HUES48 (cell line): ENCODE measurements at regions not wholly inside any gene's neighbourhood (a gene's known extent, or its start where the extent isn't known, plus 50 kb on each side); places are given as distances from the start of the nearest gene placed in this dataset.
"Not testable (repeated sequence)": the region's sequence is repeated elsewhere in the genome, so short reads cannot be mapped to it uniquely, and the experiment has no call there.

Experiments used
- H3K27ac ChIP-seq: one replicate; pipeline ENCODE4 v1.7.0; 2013; ENCODE audit warnings: low read depth, low read length, inconsistent platforms
- H3K27me3 ChIP-seq: 2 replicates; pipeline ENCODE4 v1.6.1; 2013; ENCODE audit warnings: mild to moderate bottlenecking, low read length; ENCODE audit not compliant: control insufficient read depth, insufficient read depth
- H3K36me3 ChIP-seq: 2 replicates; pipeline ENCODE4 v1.6.1; 2013; ENCODE audit warnings: low read length; ENCODE audit not compliant: control insufficient read depth, insufficient read depth
- H3K4me1 ChIP-seq: 2 replicates; pipeline ENCODE4 v1.6.1; 2013; ENCODE audit warnings: mild to moderate bottlenecking, low read length; ENCODE audit not compliant: control insufficient read depth, insufficient read depth
- H3K4me3 ChIP-seq: 2 replicates; pipeline ENCODE4 v1.5.1; 2013; ENCODE audit warnings: mild to moderate bottlenecking, low read depth, low read length
- H3K9ac ChIP-seq: 2 replicates; pipeline ENCODE4 v1.6.1; 2013; ENCODE audit warnings: mild to moderate bottlenecking, low read depth, low read length, moderate library complexity
- H3K9me3 ChIP-seq: 2 replicates; pipeline ENCODE4 v1.6.1; 2013; ENCODE audit warnings: low read length; ENCODE audit not compliant: control insufficient read depth, insufficient read depth

- no peak overlapping the region for H3K27ac ChIP-seq
- H3K4me1 ChIP-seq, result no peaks in the 10 kb centered on the region
- no peak overlapping the region for H3K4me3 ChIP-seq
Measured at GRCh38 chr7:86372262-86372661, 271.4 kb upstream of the GRM3 start.

GRCh38 chr7:86366946-86367345 is 276.8 kb upstream of the GRM3 start:
- no peak overlapping the region for H3K27ac ChIP-seq
- H3K4me3 ChIP-seq, result no peak overlapping the region
- no peaks in the 10 kb centered on the region for H3K36me3 ChIP-seq
- no peak overlapping the region for H3K9ac ChIP-seq
- H3K27me3 ChIP-seq, result no peaks in the 10 kb centered on the region
- no peaks in the 10 kb centered on the region for H3K9me3 ChIP-seq
- peaks cover 7% of the 10 kb centered on the region for H3K4me1 ChIP-seq

More at GRCh38 chr7:86372262-86372661, 271.4 kb upstream of the GRM3 start:
- H3K9me3 ChIP-seq, result peaks cover 17% of the 10 kb centered on the region
- H3K9ac ChIP-seq, result no peak overlapping the region
- H3K27me3 ChIP-seq, result no peaks in the 10 kb centered on the region
- H3K36me3 ChIP-seq, result no peaks in the 10 kb centered on the region

- peaks cover 17% of the 10 kb centered on the region for H3K4me1 ChIP-seq
Measured at GRCh38 chr7:86340407-86340806, 303.3 kb upstream of the GRM3 start.

GRCh38 chr7:86339051-86339450 is 304.7 kb upstream of the GRM3 start:
- H3K27me3 ChIP-seq, result no peaks in the 10 kb centered on the region
- peaks cover 17% of the 10 kb centered on the region for H3K4me1 ChIP-seq

More at GRCh38 chr7:86340407-86340806, 303.3 kb upstream of the GRM3 start:
- not testable (repeated sequence) for H3K36me3 ChIP-seq, H3K4me3 ChIP-seq, H3K27me3 ChIP-seq, H3K27ac ChIP-seq, H3K9me3 ChIP-seq, H3K9ac ChIP-seq

GRCh38 chr7:86328801-86329433 is 314.8 kb upstream of the GRM3 start:
- Histone ChIP-seq H3K4me1 (peaks cover 21% of the 10 kb centered on the region), H3K9me3 (no peaks in the 10 kb centered on the region), H3K4me3 (peak overlapping the region; percentile 34; the same call in 1 of the 2 replicates), H3K9ac (no peak overlapping the region), H3K27me3 (no peaks in the 10 kb centered on the region), H3K36me3 (no peaks in the 10 kb centered on the region), H3K27ac (peak overlapping the region; percentile 71)

More at GRCh38 chr7:86339051-86339450, 304.7 kb upstream of the GRM3 start:
- Histone ChIP-seq H3K36me3 (no peaks in the 10 kb centered on the region), H3K9ac (no peak overlapping the region), H3K27ac (peak overlapping the region; percentile 36), H3K9me3 (no peaks in the 10 kb centered on the region), H3K4me3 (no peak overlapping the region)

GRCh38 chr7:86326847-86327246 is 316.9 kb upstream of the GRM3 start:
- Histone ChIP-seq H3K9me3 (no peaks in the 10 kb centered on the region), H3K9ac (no peak overlapping the region), H3K27ac (no peak overlapping the region), H3K4me1 (peaks cover 21% of the 10 kb centered on the region), H3K27me3 (no peaks in the 10 kb centered on the region), H3K4me3 (no peak overlapping the region), H3K36me3 (no peaks in the 10 kb centered on the region)

GRCh38 chr7:86320889-86321288 is 322.8 kb upstream of the GRM3 start:
- H3K9ac ChIP-seq, result no peak overlapping the region
- peaks cover 9% of the 10 kb centered on the region for H3K4me1 ChIP-seq
- H3K9me3 ChIP-seq, result no peaks in the 10 kb centered on the region
- H3K36me3 ChIP-seq, result no peaks in the 10 kb centered on the region
- H3K4me3 ChIP-seq, result no peak overlapping the region
- no peaks in the 10 kb centered on the region for H3K27me3 ChIP-seq
- no peak overlapping the region for H3K27ac ChIP-seq

- Histone ChIP-seq H3K36me3 (no peaks in the 10 kb centered on the region), H3K4me3 (no peak overlapping the region), H3K27me3 (no peaks in the 10 kb centered on the region), H3K27ac (no peak overlapping the region), H3K9me3 (no peaks in the 10 kb centered on the region), H3K9ac (no peak overlapping the region), H3K4me1 (peaks cover 14% of the 10 kb centered on the region)
Measured at GRCh38 chr7:86320341-86320740, 323.4 kb upstream of the GRM3 start.

GRCh38 chr7:86313842-86314241 is 329.9 kb upstream of the GRM3 start:
- Histone ChIP-seq H3K4me3 (no peak overlapping the region), H3K27ac (peak overlapping the region; percentile 60), H3K4me1 (peaks cover 32% of the 10 kb centered on the region), H3K27me3 (no peaks in the 10 kb centered on the region), H3K9ac (no peak overlapping the region), H3K36me3 (no peaks in the 10 kb centered on the region), H3K9me3 (no peaks in the 10 kb centered on the region)

GRCh38 chr7:86301301-86301700 is 342.4 kb upstream of the GRM3 start:
- H3K27me3 ChIP-seq, result no peaks in the 10 kb centered on the region
- H3K4me1 ChIP-seq, result peaks cover 26% of the 10 kb centered on the region
- H3K4me3 ChIP-seq, result no peak overlapping the region
- no peak overlapping the region for H3K9ac ChIP-seq
- no peaks in the 10 kb centered on the region for H3K36me3 ChIP-seq
- H3K27ac ChIP-seq, result peak overlapping the region; percentile 24
- no peaks in the 10 kb centered on the region for H3K9me3 ChIP-seq

- H3K9me3 ChIP-seq, result no peaks in the 10 kb centered on the region
- H3K4me3 ChIP-seq, result no peak overlapping the region
- no peaks in the 10 kb centered on the region for H3K27me3 ChIP-seq
- no peaks in the 10 kb centered on the region for H3K36me3 ChIP-seq
- H3K4me1 ChIP-seq, result no peaks in the 10 kb centered on the region
- no peak overlapping the region for H3K9ac ChIP-seq
- H3K27ac ChIP-seq, result no peak overlapping the region
Measured at GRCh38 chr7:86295526-86295925, 348.2 kb upstream of the GRM3 start.
